ENCODE measurements at regions not wholly inside any gene's neighbourhood (a gene's known extent, or its start where the extent isn't known, plus 50 kb on each side); places are given as distances from the start of the nearest gene placed in this dataset.

DNA sequence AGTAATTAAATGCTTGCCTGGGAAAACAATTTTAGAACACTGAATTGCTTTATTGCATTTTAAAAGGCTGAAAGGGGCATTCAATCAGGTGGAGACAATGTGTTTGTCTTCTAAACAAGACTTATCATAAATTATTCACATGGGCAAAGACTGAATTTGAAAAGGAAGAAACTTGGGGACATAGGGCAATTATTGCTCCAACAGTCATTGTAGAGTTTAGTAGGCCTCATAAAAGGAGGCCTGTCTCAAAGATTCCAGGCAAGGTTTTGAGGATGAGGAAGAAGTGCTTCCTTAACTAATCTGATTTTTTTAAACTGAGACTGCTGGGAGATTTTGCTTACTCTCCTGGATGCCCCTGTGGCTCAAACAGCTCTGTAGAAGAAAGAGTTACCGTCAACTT lies 174.4 kb upstream of the RPS6KA3 start:
- Histone ChIP-seq H3K9me3 (no peaks in the 10 kb centered on the region), H3K36me3 (ENCODE audit: control insufficient read depth, insufficient read depth, low read length) (no peaks in the 10 kb centered on the region), H3K4me3 (ENCODE audit: low read depth, low read length) (no peak overlapping the region), H3K27me3 (replicated peaks; ENCODE audit: control insufficient read depth, insufficient read depth, low read length) (no peaks in the 10 kb centered on the region), H3K4me1 (peaks cover 12% of the 10 kb centered on the region)
- Mint-ChIP-seq H3K9me3 (ENCODE audit: unreplicated experiment) (no peaks in the 10 kb centered on the region), H3K27ac (ENCODE audit: unreplicated experiment) (no peak overlapping the region), H3K36me3 (ENCODE audit: insufficient read depth, unreplicated experiment) (no peaks in the 10 kb centered on the region), H3K4me1 (ENCODE audit: low read depth, unreplicated experiment) (peaks cover 12% of the 10 kb centered on the region), H3K4me3 (ENCODE audit: unreplicated experiment) (no peak overlapping the region), H3K27me3 (ENCODE audit: insufficient read depth, unreplicated experiment) (no peaks in the 10 kb centered on the region)
- POLR2A ChIA-PET, result no interaction called here
- DNase-seq, result no peak
- CTCF ChIA-PET, result no interaction called here
- intact Hi-C loops (cut with micrococcal nuclease; ENCODE audit: unreplicated experiment), result loop anchor here (5.0 kb wide), 1 partner anchor 36 kb away; no protein-coding TSS in a partner anchor
- TF ChIP-seq, protein P1, sequence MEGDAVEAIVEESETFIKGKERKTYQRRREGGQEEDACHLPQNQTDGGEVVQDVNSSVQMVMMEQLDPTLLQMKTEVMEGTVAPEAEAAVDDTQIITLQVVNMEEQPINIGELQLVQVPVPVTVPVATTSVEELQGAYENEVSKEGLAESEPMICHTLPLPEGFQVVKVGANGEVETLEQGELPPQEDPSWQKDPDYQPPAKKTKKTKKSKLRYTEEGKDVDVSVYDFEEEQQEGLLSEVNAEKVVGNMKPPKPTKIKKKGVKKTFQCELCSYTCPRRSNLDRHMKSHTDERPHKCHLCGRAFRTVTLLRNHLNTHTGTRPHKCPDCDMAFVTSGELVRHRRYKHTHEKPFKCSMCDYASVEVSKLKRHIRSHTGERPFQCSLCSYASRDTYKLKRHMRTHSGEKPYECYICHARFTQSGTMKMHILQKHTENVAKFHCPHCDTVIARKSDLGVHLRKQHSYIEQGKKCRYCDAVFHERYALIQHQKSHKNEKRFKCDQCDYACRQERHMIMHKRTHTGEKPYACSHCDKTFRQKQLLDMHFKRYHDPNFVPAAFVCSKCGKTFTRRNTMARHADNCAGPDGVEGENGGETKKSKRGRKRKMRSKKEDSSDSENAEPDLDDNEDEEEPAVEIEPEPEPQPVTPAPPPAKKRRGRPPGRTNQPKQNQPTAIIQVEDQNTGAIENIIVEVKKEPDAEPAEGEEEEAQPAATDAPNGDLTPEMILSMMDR (IDR thresholded peaks at IDR 0.05; ENCODE audit: insufficient read depth in 1 of 2, low read depth in 1 of 2, low read length in 1 of 2, severe bottlenecking in 1 of 2, unreplicated experiment in 1 of 2), result no peak
- BruUV-seq (replicated peaks), result no TSS peak

- Histone ChIP-seq H3K9me3 (no peaks in the 10 kb centered on the region), H3K27me3 (replicated peaks; ENCODE audit: control insufficient read depth, insufficient read depth, low read length) (no peaks in the 10 kb centered on the region), H3K4me1 (peaks cover 30% of the 10 kb centered on the region), H3K36me3 (ENCODE audit: control insufficient read depth, insufficient read depth, low read length) (no peaks in the 10 kb centered on the region), H3K4me3 (ENCODE audit: low read depth, low read length) (no peak overlapping the region)
- Mint-ChIP-seq H3K27ac (ENCODE audit: unreplicated experiment) (no peak overlapping the region), H3K4me3 (ENCODE audit: unreplicated experiment) (no peak overlapping the region), H3K9me3 (ENCODE audit: unreplicated experiment) (no peaks in the 10 kb centered on the region), H3K4me1 (ENCODE audit: low read depth, unreplicated experiment) (peaks cover 13% of the 10 kb centered on the region), H3K27me3 (ENCODE audit: insufficient read depth, unreplicated experiment) (no peaks in the 10 kb centered on the region), H3K36me3 (ENCODE audit: insufficient read depth, unreplicated experiment) (no peaks in the 10 kb centered on the region)
- DNase-seq, result no peak
- intact Hi-C loops (cut with micrococcal nuclease; ENCODE audit: unreplicated experiment), result no loop called here
- ChIA-PET CTCF (no interaction called here), POLR2A (no interaction called here)
- BruUV-seq (replicated peaks), result no TSS peak
- TF ChIP-seq, protein P1 (IDR thresholded peaks at IDR 0.05; ENCODE audit: insufficient read depth in 1 of 2, low read depth in 1 of 2, low read length in 1 of 2, severe bottlenecking in 1 of 2, unreplicated experiment in 1 of 2), result no peak
Observed at GRCh38 chrX:20438871-20439526, 172.3 kb upstream of the RPS6KA3 start.

DNA sequence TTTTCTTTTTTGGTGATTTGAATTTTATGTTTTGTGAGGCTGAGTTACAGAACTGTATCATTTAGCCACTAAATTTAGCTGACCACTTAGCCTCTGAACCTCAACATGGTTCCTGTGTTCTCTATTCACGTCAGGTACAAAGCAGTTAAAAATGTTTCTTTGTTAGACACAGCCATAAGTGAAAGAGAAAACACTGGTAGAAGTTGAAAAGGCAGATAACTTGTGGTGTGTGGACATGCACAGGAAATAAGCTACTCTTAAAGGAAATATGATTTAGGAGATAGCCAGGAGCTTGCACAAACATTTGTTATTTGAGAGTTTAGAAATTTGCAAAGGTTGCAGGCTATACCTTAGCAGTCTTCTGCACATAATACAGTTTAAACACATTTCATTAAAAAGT lies 171.0 kb upstream of the RPS6KA3 start:
- TF ChIP-seq, protein P1 (IDR thresholded peaks at IDR 0.05; ENCODE audit: insufficient read depth in 1 of 2, low read depth in 1 of 2, low read length in 1 of 2, severe bottlenecking in 1 of 2, unreplicated experiment in 1 of 2), result no peak
- ChIA-PET POLR2A (no interaction called here), CTCF (interaction anchor here (0.6 kb wide), 1 partner anchor 76 kb away, joined by 5 read pairs; no protein-coding TSS in a partner anchor)
- no peaks in the 10 kb centered on the region for H3K27me3 ChIP-seq (replicated peaks; ENCODE audit: control insufficient read depth, insufficient read depth, low read length)
- no peak overlapping the region for H3K27ac Mint-ChIP-seq (ENCODE audit: unreplicated experiment)
- H3K27me3 Mint-ChIP-seq (ENCODE audit: insufficient read depth, unreplicated experiment), result no peaks in the 10 kb centered on the region
- intact Hi-C loops (cut with micrococcal nuclease; ENCODE audit: unreplicated experiment), result no loop called here
- peaks cover 42% of the 10 kb centered on the region for H3K4me1 ChIP-seq
- no peaks in the 10 kb centered on the region for H3K36me3 ChIP-seq (ENCODE audit: control insufficient read depth, insufficient read depth, low read length)
- no peak overlapping the region for H3K4me3 ChIP-seq (ENCODE audit: low read depth, low read length)
- H3K9me3 Mint-ChIP-seq (ENCODE audit: unreplicated experiment), result no peaks in the 10 kb centered on the region
- H3K9me3 ChIP-seq, result no peaks in the 10 kb centered on the region
- BruUV-seq (replicated peaks), result no TSS peak
- peaks cover 13% of the 10 kb centered on the region for H3K4me1 Mint-ChIP-seq (ENCODE audit: low read depth, unreplicated experiment)
- no peak overlapping the region for H3K4me3 Mint-ChIP-seq (ENCODE audit: unreplicated experiment)
- no peaks in the 10 kb centered on the region for H3K36me3 Mint-ChIP-seq (ENCODE audit: insufficient read depth, unreplicated experiment)
- DNase-seq, result no peak
